Stimulated activated naive B cell treated with anti-CD40 and anti-IgM and Interleukin-4, amounts not matched to agents 10 μg/mL and 1 μg/mL and 100 μg/mL, for 72 hours (primary cell): ENCODE measurements at regions not wholly inside any gene's neighbourhood (a gene's known extent, or its start where the extent isn't known, plus 50 kb on each side); places are given as distances from the start of the nearest gene placed in this dataset.

Source experiments
- ATAC-seq, 2 donors: fragments of 150-1000 bp; cut with Tn5 transposase; replicated peaks; 2 replicates each; pipeline ENCODE4 v1.10.0; 2021; ENCODE audit warnings: moderate library complexity in 1 of 2
- DNase-seq: peaks from one replicate; pipeline ENCODE4 v3.0.0; 2021
- H3K27ac Mint-ChIP-seq: one replicate; pipeline ENCODE4 v1.8.0; 2022; ENCODE audit warnings: mild to moderate bottlenecking, mixed read lengths
- H3K27me3 Mint-ChIP-seq, 2 donors: one replicate each; pipeline ENCODE4 v1.8.0; 2022; ENCODE audit warnings: mixed read lengths in 2 of 2
- H3K36me3 Mint-ChIP-seq, 2 donors: one replicate each; pipeline ENCODE4 v1.8.0; 2022; ENCODE audit warnings: mixed read lengths in 2 of 2, mild to moderate bottlenecking in 1 of 2
- H3K4me1 Mint-ChIP-seq, 2 donors: one replicate each; pipeline ENCODE4 v1.8.0; 2022; ENCODE audit warnings: mixed read lengths in 2 of 2, mild to moderate bottlenecking in 1 of 2
- H3K4me3 Mint-ChIP-seq, 2 donors: one replicate each; pipeline ENCODE4 v1.8.0; 2022; ENCODE audit warnings: mild to moderate bottlenecking in 2 of 2, mixed read lengths in 2 of 2, moderate library complexity in 1 of 2
- H3K9me3 Mint-ChIP-seq, 2 donors: one replicate each; pipeline ENCODE4 v1.8.0; 2022; ENCODE audit warnings: mixed read lengths in 2 of 2, mild to moderate bottlenecking in 1 of 2

- DNase-seq (no peak), ATAC-seq (no peak)
- H3K36me3 Mint-ChIP-seq, result no peaks in the 10 kb centered on the region
- H3K27ac Mint-ChIP-seq, result no peak overlapping the region
- no peaks in the 10 kb centered on the region for H3K27me3 Mint-ChIP-seq
- H3K9me3 Mint-ChIP-seq, result peaks cover 0 to 2% of the 10 kb centered on the region in 2 donors
- peaks cover 4 to 27% of the 10 kb centered on the region in 2 donors for H3K4me1 Mint-ChIP-seq
- no peak overlapping the region for H3K4me3 Mint-ChIP-seq
These were observed 234.4 kb downstream of the LPIN1 start for GRCh38 chr2:11980809-11981208.

- Mint-ChIP-seq H3K4me1 (peaks cover 0 to 19% of the 10 kb centered on the region in 2 donors), H3K36me3 (peaks cover 0 to 4% of the 10 kb centered on the region in 2 donors), H3K27ac (no peak overlapping the region), H3K4me3 (no peak overlapping the region), H3K9me3 (peaks cover 0 to 2% of the 10 kb centered on the region in 2 donors), H3K27me3 (no peaks in the 10 kb centered on the region)
- DNase-seq (no peak), ATAC-seq (no peak)
These were observed 237.0 kb downstream of the LPIN1 start for GRCh38 chr2:11983401-11983800.

DNA sequence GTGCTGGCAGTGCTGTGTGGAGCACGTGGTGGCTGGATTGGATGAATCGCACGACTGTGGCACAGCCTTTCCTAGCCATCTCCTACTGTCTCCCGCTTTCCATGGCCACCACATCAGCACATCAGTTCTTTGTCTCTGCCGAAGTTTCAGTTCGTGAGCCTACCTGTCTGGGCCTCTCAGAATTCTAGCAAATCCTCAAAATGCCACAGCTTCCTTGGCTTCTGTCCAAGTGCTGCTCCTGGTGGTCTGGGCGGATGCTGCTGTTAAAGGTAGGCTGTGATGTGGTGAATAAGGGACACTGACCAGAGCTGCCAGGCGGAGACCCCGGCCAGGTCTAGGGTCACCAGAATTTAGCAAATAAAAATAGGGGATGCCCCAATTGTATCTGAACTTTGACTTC lies 237.4 kb downstream of the LPIN1 start:
- DNase-seq, result no peak
- Mint-ChIP-seq H3K36me3 (peaks cover 0 to 4% of the 10 kb centered on the region in 2 donors), H3K27ac (no peak overlapping the region), H3K4me1 (peaks cover 0 to 18% of the 10 kb centered on the region in 2 donors), H3K9me3 (peaks cover 0 to 2% of the 10 kb centered on the region in 2 donors), H3K27me3 (no peaks in the 10 kb centered on the region), H3K4me3 (no peak overlapping the region)
- no peak for ATAC-seq

GRCh38 chr2:11984316-11985158 lies 238.1 kb downstream of the LPIN1 start:
- Mint-ChIP-seq H3K27ac (no peak overlapping the region), H3K27me3 (no peaks in the 10 kb centered on the region), H3K9me3 (peaks cover 0 to 3% of the 10 kb centered on the region in 2 donors), H3K4me1 (peaks cover 0 to 15% of the 10 kb centered on the region in 2 donors), H3K4me3 (no peak overlapping the region), H3K36me3 (peaks cover 0 to 4% of the 10 kb centered on the region in 2 donors)
- no peak for ATAC-seq
- no peak for DNase-seq

- no peak for ATAC-seq
- H3K4me3 Mint-ChIP-seq, result no peak overlapping the region
These were observed 239.6 kb downstream of the LPIN1 start for GRCh38 chr2:11985817-11986566.

GRCh38 chr2:11987151-11987550 lies 240.7 kb downstream of the LPIN1 start:
- H3K4me3 Mint-ChIP-seq, result no peak overlapping the region
- H3K36me3 Mint-ChIP-seq, result peaks cover 0 to 4% of the 10 kb centered on the region in 2 donors
- peaks cover 0 to 4% of the 10 kb centered on the region in 2 donors for H3K9me3 Mint-ChIP-seq
- DNase-seq (no peak), ATAC-seq (no peak)
- H3K27ac Mint-ChIP-seq, result peak overlapping the region; percentile 43
- peaks cover 2 to 18% of the 10 kb centered on the region in 2 donors for H3K4me1 Mint-ChIP-seq
- H3K27me3 Mint-ChIP-seq, result no peaks in the 10 kb centered on the region

More at GRCh38 chr2:11985817-11986566, 239.6 kb downstream of the LPIN1 start:
- H3K9me3 Mint-ChIP-seq, result peaks cover 0 to 3% of the 10 kb centered on the region in 2 donors
- DNase-seq, result no peak
- no peak overlapping the region for H3K27ac Mint-ChIP-seq
- peaks cover 0 to 14% of the 10 kb centered on the region in 2 donors for H3K4me1 Mint-ChIP-seq
- H3K36me3 Mint-ChIP-seq, result peaks cover 0 to 4% of the 10 kb centered on the region in 2 donors
- no peaks in the 10 kb centered on the region for H3K27me3 Mint-ChIP-seq

GRCh38 chr2:11988691-11989353 lies 242.4 kb downstream of the LPIN1 start:
- DNase-seq (no peak), ATAC-seq (no peak)
- Mint-ChIP-seq H3K4me1 (peaks cover 2 to 11% of the 10 kb centered on the region in 2 donors), H3K9me3 (peaks cover 0 to 3% of the 10 kb centered on the region in 2 donors), H3K36me3 (peaks cover 0 to 4% of the 10 kb centered on the region in 2 donors), H3K4me3 (no peak overlapping the region), H3K27ac (no peak overlapping the region), H3K27me3 (no peaks in the 10 kb centered on the region)

DNA sequence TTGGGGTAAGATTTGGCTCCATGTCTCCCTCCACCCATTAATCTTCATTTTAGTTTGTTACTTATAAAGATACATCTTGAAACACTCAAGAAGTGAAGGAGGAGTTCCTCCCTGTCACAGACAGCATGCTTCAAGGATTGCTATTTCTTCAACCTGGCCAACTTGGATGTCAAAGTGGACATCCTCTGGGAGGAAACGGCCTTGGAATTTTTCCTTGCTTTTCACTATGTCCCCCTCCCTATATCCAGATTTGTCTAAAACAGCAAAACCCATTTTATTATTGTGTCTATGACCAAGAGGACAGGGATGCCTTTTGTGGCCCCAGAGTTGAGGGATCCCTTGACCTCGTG lies 242.9 kb downstream of the LPIN1 start:
- DNase-seq, result no peak
- H3K9me3 Mint-ChIP-seq, result peaks cover under 1 to 3% of the 10 kb centered on the region in 2 donors
- no peak overlapping the region for H3K4me3 Mint-ChIP-seq
- peaks cover 0 to 5% of the 10 kb centered on the region in 2 donors for H3K36me3 Mint-ChIP-seq
- H3K27ac Mint-ChIP-seq, result no peak overlapping the region
- no peaks in the 10 kb centered on the region for H3K27me3 Mint-ChIP-seq
- ATAC-seq, result no peak
- peaks cover 2 to 10% of the 10 kb centered on the region in 2 donors for H3K4me1 Mint-ChIP-seq

- Mint-ChIP-seq H3K9me3 (peaks cover 5 to 7% of the 10 kb centered on the region in 2 donors), H3K36me3 (peaks cover 2 to 10% of the 10 kb centered on the region in 2 donors), H3K27me3 (no peaks in the 10 kb centered on the region), H3K4me3 (no peak overlapping the region), H3K4me1 (peaks cover 2 to 5% of the 10 kb centered on the region in 2 donors), H3K27ac (no peak overlapping the region)
- no peak for DNase-seq
- ATAC-seq, result no peak
These were observed 244.1 kb downstream of the LPIN1 start for GRCh38 chr2:11990576-11990975.

DNA sequence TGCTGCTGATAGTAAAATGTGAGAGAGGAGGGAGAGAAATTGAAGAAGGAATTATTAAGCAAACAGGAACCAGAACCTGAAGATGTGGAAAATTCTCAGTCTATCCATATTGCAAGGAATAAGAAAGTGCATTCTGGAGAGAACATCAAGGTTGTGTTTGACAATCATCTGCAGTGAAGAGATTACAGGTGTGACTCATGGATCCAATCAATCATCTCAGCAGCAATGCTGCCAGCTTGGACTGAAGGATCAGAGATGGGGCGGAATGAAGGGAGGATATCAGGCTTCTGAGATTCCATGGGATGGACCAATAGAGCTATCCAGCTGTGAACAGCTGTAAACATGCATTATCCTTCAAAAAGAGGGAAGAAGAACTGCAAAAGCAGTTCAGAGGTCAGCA lies 247.3 kb downstream of the LPIN1 start:
- Mint-ChIP-seq H3K27me3 (no peaks in the 10 kb centered on the region), H3K4me3 (no peak overlapping the region), H3K36me3 (peaks cover 3 to 7% of the 10 kb centered on the region in 2 donors), H3K27ac (no peak overlapping the region), H3K9me3 (peaks cover 5 to 7% of the 10 kb centered on the region in 2 donors), H3K4me1 (peaks cover 5% of the 10 kb centered on the region in 2 donors)
- ATAC-seq (no peak), DNase-seq (no peak)

- DNase-seq, result no peak
- Mint-ChIP-seq H3K27ac (no peak overlapping the region), H3K4me1 (peaks cover 5% of the 10 kb centered on the region in 2 donors), H3K9me3 (peaks cover 4 to 7% of the 10 kb centered on the region in 2 donors), H3K27me3 (no peaks in the 10 kb centered on the region), H3K4me3 (no peak overlapping the region), H3K36me3 (peaks cover 3 to 7% of the 10 kb centered on the region in 2 donors)
- ATAC-seq, result no peak
These were observed 249.0 kb downstream of the LPIN1 start for GRCh38 chr2:11995456-11995855.

GRCh38 chr2:11996618-11997017 lies 250.2 kb downstream of the LPIN1 start:
- ATAC-seq (no peak), DNase-seq (no peak)
- Mint-ChIP-seq H3K4me1 (peaks cover 0 to 3% of the 10 kb centered on the region in 2 donors), H3K27ac (no peak overlapping the region), H3K36me3 (peaks cover 4 to 12% of the 10 kb centered on the region in 2 donors), H3K27me3 (peaks cover 0 to 5% of the 10 kb centered on the region in 2 donors), H3K4me3 (no peak overlapping the region), H3K9me3 (peaks cover 5 to 12% of the 10 kb centered on the region in 2 donors)

- H3K9me3 Mint-ChIP-seq, result peaks cover 5 to 12% of the 10 kb centered on the region in 2 donors
- DNase-seq (no peak), ATAC-seq (peak in 1 of 2 donors; percentile 50)
- H3K27me3 Mint-ChIP-seq, result peaks cover 0 to 5% of the 10 kb centered on the region in 2 donors
- H3K4me3 Mint-ChIP-seq, result no peak overlapping the region
- no peak overlapping the region for H3K27ac Mint-ChIP-seq
- H3K4me1 Mint-ChIP-seq, result peaks cover 0 to 3% of the 10 kb centered on the region in 2 donors
- peaks cover 4 to 12% of the 10 kb centered on the region in 2 donors for H3K36me3 Mint-ChIP-seq
These were observed 250.7 kb downstream of the LPIN1 start for GRCh38 chr2:11997142-11997541.

DNA sequence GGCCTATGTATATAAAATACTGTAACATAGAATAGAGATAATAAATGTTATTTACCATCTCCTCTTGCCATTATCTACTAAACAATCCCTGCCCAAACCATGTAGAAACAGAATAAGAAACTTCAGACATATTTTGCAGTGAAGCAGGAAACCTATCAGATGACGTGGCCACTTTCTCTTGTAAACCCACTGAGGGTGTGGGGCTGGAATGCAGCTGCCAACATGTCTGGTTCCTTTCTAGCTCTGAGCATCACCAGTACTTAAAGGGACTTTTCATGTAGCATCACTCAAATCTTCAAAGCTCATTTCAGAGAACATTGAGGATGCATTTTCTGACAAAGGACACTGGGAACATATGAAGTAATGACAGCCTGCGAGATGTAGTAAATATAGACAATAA lies 251.8 kb downstream of the LPIN1 start:
- DNase-seq (no peak), ATAC-seq (peak; percentile 33 to 68)
- H3K9me3 Mint-ChIP-seq, result peaks cover 6 to 12% of the 10 kb centered on the region in 2 donors
- no peak overlapping the region for H3K4me3 Mint-ChIP-seq
- H3K36me3 Mint-ChIP-seq, result peaks cover 4 to 12% of the 10 kb centered on the region in 2 donors
- no peak overlapping the region for H3K27ac Mint-ChIP-seq
- H3K4me1 Mint-ChIP-seq, result peaks cover 0 to 5% of the 10 kb centered on the region in 2 donors
- H3K27me3 Mint-ChIP-seq, result peaks cover 0 to 5% of the 10 kb centered on the region in 2 donors
